ENCODE measurements at regions not wholly inside any gene's neighbourhood (a gene's known extent, or its start where the extent isn't known, plus 50 kb on each side); places are given as distances from the start of the nearest gene placed in this dataset.

- no peak for DNase-seq (ENCODE audit: low read depth, low spot score)
- dilution Hi-C loops (cut with MboI; ENCODE audit: extremely low pct_ligation_motif_present, low sequenced_read_pairs): no loop called here
These were observed 285.1 kb downstream of the DTWD2 start for GRCh38 chr5:118703241-118703640.

GRCh38 chr5:118701791-118702190 lies 286.6 kb downstream of the DTWD2 start:
- Histone ChIP-seq H4K20me1 (ENCODE audit: control insufficient read depth, extremely low read depth, insufficient read depth, low read length) (no peaks in the 10 kb centered on the region), H3K9me1 (ENCODE audit: control insufficient read depth, extremely low read depth, insufficient read depth, low read length) (no peaks in the 10 kb centered on the region), H3K27ac (ENCODE audit: control insufficient read depth, insufficient read depth, low read length) (no peak overlapping the region), H3K4me2 (ENCODE audit: control insufficient read depth, extremely low read depth, insufficient read depth, low read depth, low read length) (no peak overlapping the region), H3K36me3 (ENCODE audit: control insufficient read depth in 2 of 2, extremely low read depth in 1 of 2, insufficient read depth in 2 of 2, low read length in 2 of 2) (no peaks in the 10 kb centered on the region), H3K4me3 (ENCODE audit: control insufficient read depth in 2 of 3, extremely low read depth in 1 of 3, insufficient read depth in 2 of 3, low read depth in 1 of 3, low read length in 3 of 3) (no peak overlapping the region), H3K9me3 (ENCODE audit: control insufficient read depth, low read depth, low read length) (no peaks in the 10 kb centered on the region), H3K27me3 (ENCODE audit: control insufficient read depth, extremely low read depth, insufficient read depth, low read length) (no peaks in the 10 kb centered on the region), H3K9ac (ENCODE audit: control insufficient read depth, extremely low read depth, insufficient read depth, low read length) (no peak overlapping the region), H2AFZ (ENCODE audit: control insufficient read depth, low read length) (no peak overlapping the region), H3K4me1 (ENCODE audit: control insufficient read depth, extremely low read depth, insufficient read depth, low read length) (no peaks in the 10 kb centered on the region), H3K79me2 (ENCODE audit: control insufficient read depth, insufficient read depth, low read length) (no peaks in the 10 kb centered on the region)
- no peak for DNase-seq (ENCODE audit: low read depth, low spot score)
- FAIRE-seq: no peak
- TF ChIP-seq CTCF (optimal IDR thresholded peaks at IDR 0.05 in 1 of 3, IDR thresholded peaks at IDR 0.05 in 1 of 3, conservative IDR thresholded peaks at IDR 0.05 in 1 of 3; ENCODE audit: extremely low read depth in 1 of 3, insufficient read depth in 2 of 3, low read length in 3 of 3) (no peak), EZH2 (IDR thresholded peaks at IDR 0.05; ENCODE audit: low read length) (no peak)
- dilution Hi-C loops (cut with MboI; ENCODE audit: extremely low pct_ligation_motif_present, low sequenced_read_pairs): no loop called here

More at GRCh38 chr5:118703241-118703640, 285.1 kb downstream of the DTWD2 start:
- Histone ChIP-seq H3K27me3 (ENCODE audit: control insufficient read depth, extremely low read depth, insufficient read depth, low read length) (no peaks in the 10 kb centered on the region), H3K27ac (ENCODE audit: control insufficient read depth, insufficient read depth, low read length) (no peak overlapping the region), H3K9ac (ENCODE audit: control insufficient read depth, extremely low read depth, insufficient read depth, low read length) (no peak overlapping the region), H3K4me1 (ENCODE audit: control insufficient read depth, extremely low read depth, insufficient read depth, low read length) (no peaks in the 10 kb centered on the region), H3K79me2 (ENCODE audit: control insufficient read depth, insufficient read depth, low read length) (no peaks in the 10 kb centered on the region), H3K9me3 (ENCODE audit: control insufficient read depth, low read depth, low read length) (no peaks in the 10 kb centered on the region), H3K4me3 (ENCODE audit: control insufficient read depth in 2 of 3, extremely low read depth in 1 of 3, insufficient read depth in 2 of 3, low read depth in 1 of 3, low read length in 3 of 3) (no peak overlapping the region), H3K4me2 (ENCODE audit: control insufficient read depth, extremely low read depth, insufficient read depth, low read depth, low read length) (no peak overlapping the region), H3K36me3 (ENCODE audit: control insufficient read depth in 2 of 2, extremely low read depth in 1 of 2, insufficient read depth in 2 of 2, low read length in 2 of 2) (no peaks in the 10 kb centered on the region), H4K20me1 (ENCODE audit: control insufficient read depth, extremely low read depth, insufficient read depth, low read length) (no peaks in the 10 kb centered on the region), H3K9me1 (ENCODE audit: control insufficient read depth, extremely low read depth, insufficient read depth, low read length) (no peaks in the 10 kb centered on the region), H2AFZ (ENCODE audit: control insufficient read depth, low read length) (no peak overlapping the region)
- TF ChIP-seq CTCF (optimal IDR thresholded peaks at IDR 0.05 in 1 of 3, IDR thresholded peaks at IDR 0.05 in 1 of 3, conservative IDR thresholded peaks at IDR 0.05 in 1 of 3; ENCODE audit: extremely low read depth in 1 of 3, insufficient read depth in 2 of 3, low read length in 3 of 3): no peak
- no peak for TF ChIP-seq EZH2 (IDR thresholded peaks at IDR 0.05; ENCODE audit: low read length)
- no peak for FAIRE-seq

All from keratinocyte (primary cell).